Calu3 (cell line): ENCODE measurements at regions not wholly inside any gene's neighbourhood (a gene's known extent, or its start where the extent isn't known, plus 50 kb on each side); places are given as distances from the start of the nearest gene placed in this dataset.

ENCODE experiments used
- BruUV-seq: library from RNA; stranded (reverse); fragments of 400-500 nt; replicated peaks from 2 replicates; lab custom pipeline; 2021; lab: Mats Ljungman, UMichigan
- CTCF ChIA-PET: fragments of 300-600 bp; sonication (Branson Sonifier 250); formaldehyde crosslinking; loops from one replicate; lab custom pipeline; 2022; ENCODE audit warnings: antibody characterized with exemption; lab: Charles Lee
- DNase-seq: peaks from one replicate; pipeline ENCODE4 v3.0.0; 2022
- H3K27ac Mint-ChIP-seq: one replicate; pipeline ENCODE4 v1.8.0; 2022; ENCODE audit warnings: mixed read lengths; ENCODE audit not compliant: unreplicated experiment
- H3K27me3 Mint-ChIP-seq: one replicate; pipeline ENCODE4 v1.8.0; 2022; ENCODE audit warnings: mixed read lengths; ENCODE audit not compliant: unreplicated experiment
- H3K36me3 Mint-ChIP-seq: one replicate; pipeline ENCODE4 v1.8.0; 2022; ENCODE audit warnings: mild to moderate bottlenecking, moderate library complexity, mixed read lengths; ENCODE audit not compliant: insufficient read depth, unreplicated experiment
- H3K4me1 Mint-ChIP-seq: one replicate; pipeline ENCODE4 v1.8.0; 2022; ENCODE audit warnings: mild to moderate bottlenecking, low read depth, mixed read lengths; ENCODE audit not compliant: unreplicated experiment
- H3K4me3 Mint-ChIP-seq: one replicate; pipeline ENCODE4 v1.8.0; 2022; ENCODE audit warnings: mild to moderate bottlenecking, low read depth, moderate library complexity, mixed read lengths; ENCODE audit not compliant: unreplicated experiment
- H3K9me3 Mint-ChIP-seq: one replicate; pipeline ENCODE4 v1.8.0; 2022; ENCODE audit warnings: low read depth, mixed read lengths; ENCODE audit not compliant: unreplicated experiment
- CTCF ChIP-seq: fragments of 200-600 bp; IDR thresholded peaks from one replicate; pipeline ENCODE4 v1.8.0; 2022; ENCODE audit warnings: antibody characterized with exemption; ENCODE audit not compliant: unreplicated experiment
- intact Hi-C: fragments of 100-400 bp; cut with micrococcal nuclease; formaldehyde crosslinking; loops from one replicate; pipeline ENCODE4 v1.10.0; 2022; ENCODE audit not compliant: unreplicated experiment

- CTCF ChIA-PET = no interaction called here
- Mint-ChIP-seq H3K36me3 (peaks cover 19% of the 10 kb centered on the region), H3K27me3 (no peaks in the 10 kb centered on the region), H3K4me1 (peaks cover 25% of the 10 kb centered on the region), H3K27ac (no peak overlapping the region), H3K9me3 (no peaks in the 10 kb centered on the region), H3K4me3 (no peak overlapping the region)
- no peak for DNase-seq
- BruUV-seq = no TSS peak
- intact Hi-C loops = no loop called here
- TF ChIP-seq CTCF = no peak
Observed at GRCh38 chr3:57009802-57010201, 50.7 kb upstream of the SPATA12 start.

GRCh38 chr3:57009367-57009766 lies 51.1 kb upstream of the SPATA12 start:
- Mint-ChIP-seq H3K36me3 (peaks cover 19% of the 10 kb centered on the region), H3K27me3 (no peaks in the 10 kb centered on the region), H3K27ac (no peak overlapping the region), H3K4me1 (peaks cover 25% of the 10 kb centered on the region), H3K9me3 (no peaks in the 10 kb centered on the region), H3K4me3 (no peak overlapping the region)
- no TSS peak for BruUV-seq
- CTCF ChIA-PET = no interaction called here
- no peak for DNase-seq
- intact Hi-C loops = no loop called here
- no peak for TF ChIP-seq CTCF

GRCh38 chr3:57007521-57008460 lies 52.7 kb upstream of the SPATA12 start:
- DNase-seq = peak; percentile 54
- Mint-ChIP-seq H3K4me3 (peak overlapping the region; percentile 59), H3K4me1 (peaks cover 25% of the 10 kb centered on the region), H3K9me3 (no peaks in the 10 kb centered on the region), H3K36me3 (peaks cover 19% of the 10 kb centered on the region), H3K27me3 (no peaks in the 10 kb centered on the region), H3K27ac (peak overlapping the region; percentile 97)
- TF ChIP-seq CTCF = no peak
- intact Hi-C loops = loop anchor here (2.0 kb wide), 2 partner anchors 53 to 61 kb away; partner anchors contain the start of gene SPATA12
- CTCF ChIA-PET = no interaction called here
- BruUV-seq = no TSS peak

- TF ChIP-seq CTCF = peak; percentile 55
- peak; percentile 72 for DNase-seq
- Mint-ChIP-seq H3K27ac (peak overlapping the region; percentile 97), H3K36me3 (peaks cover 19% of the 10 kb centered on the region), H3K4me1 (peaks cover 25% of the 10 kb centered on the region), H3K9me3 (no peaks in the 10 kb centered on the region), H3K4me3 (peak overlapping the region; percentile 59), H3K27me3 (no peaks in the 10 kb centered on the region)
- intact Hi-C loops = loop anchor here (2.0 kb wide), 2 partner anchors 54 to 62 kb away; partner anchors contain the start of gene SPATA12
- CTCF ChIA-PET = no interaction called here
- BruUV-seq = no TSS peak
Observed at GRCh38 chr3:57006949-57007419, 53.5 kb upstream of the SPATA12 start.
